GM12891 (cell line): ENCODE measurements at regions not wholly inside any gene's neighbourhood (a gene's known extent, or its start where the extent isn't known, plus 50 kb on each side); places are given as distances from the start of the nearest gene placed in this dataset.

Experiments used
- PAX5 ChIP-seq: IDR thresholded peaks from 2 replicates; pipeline ENCODE4 v1.6.1; 2011; ENCODE audit warnings: low read length, moderate library complexity, mild to moderate bottlenecking; ENCODE audit not compliant: insufficient read depth, severe bottlenecking
- POLR2A ChIP-seq: IDR thresholded peaks from 2 replicates; pipeline ENCODE4 v1.6.1; 2011; ENCODE audit warnings: low read depth, low read length, control low read depth
- POLR2AphosphoS5 ChIP-seq: IDR thresholded peaks from 2 replicates; pipeline ENCODE4 v1.6.1; 2011; ENCODE audit warnings: low read depth, low read length, control low read depth
- SPI1 ChIP-seq: IDR thresholded peaks from 2 replicates; pipeline ENCODE4 v1.6.1; 2011; ENCODE audit warnings: low read depth, low read length, control low read depth
- TAF1 ChIP-seq: IDR thresholded peaks from 2 replicates; pipeline ENCODE4 v1.6.1; 2011; ENCODE audit warnings: low read depth, low read length, control low read depth

DNA sequence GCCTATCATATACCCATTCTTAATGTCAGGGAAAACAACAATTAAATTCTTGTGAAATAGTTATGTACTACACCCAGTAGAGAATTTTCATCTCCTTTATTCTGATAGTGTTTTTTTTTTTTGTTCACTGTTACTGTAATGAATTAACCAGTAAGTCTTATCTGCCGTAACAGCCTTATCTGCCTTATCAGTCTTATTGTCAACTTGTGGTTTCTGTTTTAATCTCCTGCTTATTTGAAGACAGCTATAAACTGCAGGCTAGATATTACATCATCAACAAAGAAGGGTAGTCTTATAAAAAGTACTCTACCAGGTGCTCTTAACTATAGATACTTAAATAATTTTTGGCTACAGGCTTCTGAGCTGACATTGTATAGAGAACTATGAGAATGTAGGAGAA is 79.5 kb downstream of the MAGEB5 start:
- TF ChIP-seq POLR2A (no peak), TAF1 (no peak), POLR2AphosphoS5 (no peak), PAX5 (no peak), SPI1 (no peak)
